LNCaP clone FGC (cell line): ENCODE measurements at regions not wholly inside any gene's neighbourhood (a gene's known extent, or its start where the extent isn't known, plus 50 kb on each side); places are given as distances from the start of the nearest gene placed in this dataset.

Experiments
- DNase-seq: peaks from one replicate; pipeline ENCODE4 v3.0.0-alpha.2; 2011; ENCODE audit warnings: low read depth
- H3K4me3 ChIP-seq: 2 replicates; pipeline ENCODE4 v1.5.1; 2011; ENCODE audit warnings: mild to moderate bottlenecking, low read depth, low read length, control low read depth
- TF ChIP-seq, protein P1 (sequence below): IDR thresholded peaks from 2 replicates; pipeline ENCODE4 v1.5.1; 2012; ENCODE audit warnings: mild to moderate bottlenecking; ENCODE audit not compliant: control insufficient read depth, insufficient read depth; ENCODE audit errors: extremely low read depth

GRCh38 chr20:7490288-7490687 is 450.0 kb downstream of the HAO1 start:
- no peak overlapping the region for H3K4me3 ChIP-seq
- TF ChIP-seq, protein P1, sequence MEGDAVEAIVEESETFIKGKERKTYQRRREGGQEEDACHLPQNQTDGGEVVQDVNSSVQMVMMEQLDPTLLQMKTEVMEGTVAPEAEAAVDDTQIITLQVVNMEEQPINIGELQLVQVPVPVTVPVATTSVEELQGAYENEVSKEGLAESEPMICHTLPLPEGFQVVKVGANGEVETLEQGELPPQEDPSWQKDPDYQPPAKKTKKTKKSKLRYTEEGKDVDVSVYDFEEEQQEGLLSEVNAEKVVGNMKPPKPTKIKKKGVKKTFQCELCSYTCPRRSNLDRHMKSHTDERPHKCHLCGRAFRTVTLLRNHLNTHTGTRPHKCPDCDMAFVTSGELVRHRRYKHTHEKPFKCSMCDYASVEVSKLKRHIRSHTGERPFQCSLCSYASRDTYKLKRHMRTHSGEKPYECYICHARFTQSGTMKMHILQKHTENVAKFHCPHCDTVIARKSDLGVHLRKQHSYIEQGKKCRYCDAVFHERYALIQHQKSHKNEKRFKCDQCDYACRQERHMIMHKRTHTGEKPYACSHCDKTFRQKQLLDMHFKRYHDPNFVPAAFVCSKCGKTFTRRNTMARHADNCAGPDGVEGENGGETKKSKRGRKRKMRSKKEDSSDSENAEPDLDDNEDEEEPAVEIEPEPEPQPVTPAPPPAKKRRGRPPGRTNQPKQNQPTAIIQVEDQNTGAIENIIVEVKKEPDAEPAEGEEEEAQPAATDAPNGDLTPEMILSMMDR = no peak
- no peak for DNase-seq

DNA sequence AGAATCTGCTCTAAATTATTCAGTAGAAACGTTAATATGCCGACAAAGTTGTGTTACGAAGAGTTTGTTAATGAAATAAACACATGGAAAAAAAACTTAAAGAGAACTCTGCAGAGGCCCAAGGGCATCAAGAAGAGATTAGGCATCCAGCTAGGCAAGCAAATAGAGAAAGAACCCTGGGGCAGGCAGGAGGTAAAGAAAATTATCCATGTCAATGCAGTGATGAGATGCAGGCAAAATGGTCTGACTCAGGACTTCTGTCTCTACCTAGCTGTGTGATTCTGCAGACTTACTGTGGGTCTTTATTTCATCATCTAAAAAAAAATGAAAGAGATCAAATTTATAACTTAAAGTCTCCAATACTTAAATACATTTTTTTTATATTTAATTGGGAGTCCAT is 448.0 kb downstream of the HAO1 start:
- DNase-seq = no peak
- no peak overlapping the region for H3K4me3 ChIP-seq
- TF ChIP-seq, protein P1 = no peak

DNA sequence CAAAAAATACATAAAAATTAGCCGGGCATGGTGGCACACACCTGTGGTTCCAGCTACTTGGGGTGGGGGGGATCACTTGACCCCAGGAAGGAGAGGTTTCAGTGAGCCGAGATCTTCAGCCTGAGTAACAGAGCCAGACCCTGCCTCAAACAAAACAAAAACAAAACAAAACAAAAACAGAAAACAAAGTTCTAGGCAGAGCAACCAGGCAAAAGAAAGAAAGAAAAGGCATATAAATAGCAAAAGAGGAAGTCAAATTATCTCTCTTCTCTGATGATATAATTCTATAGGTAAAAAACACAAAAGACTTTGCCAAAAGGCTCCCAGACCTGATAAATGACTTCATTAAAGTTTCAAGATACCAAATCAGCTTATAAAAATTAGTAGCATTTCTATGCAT is 446.9 kb downstream of the HAO1 start:
- TF ChIP-seq, protein P1 = no peak
- H3K4me3 ChIP-seq = no peak overlapping the region
- DNase-seq = no peak

DNA sequence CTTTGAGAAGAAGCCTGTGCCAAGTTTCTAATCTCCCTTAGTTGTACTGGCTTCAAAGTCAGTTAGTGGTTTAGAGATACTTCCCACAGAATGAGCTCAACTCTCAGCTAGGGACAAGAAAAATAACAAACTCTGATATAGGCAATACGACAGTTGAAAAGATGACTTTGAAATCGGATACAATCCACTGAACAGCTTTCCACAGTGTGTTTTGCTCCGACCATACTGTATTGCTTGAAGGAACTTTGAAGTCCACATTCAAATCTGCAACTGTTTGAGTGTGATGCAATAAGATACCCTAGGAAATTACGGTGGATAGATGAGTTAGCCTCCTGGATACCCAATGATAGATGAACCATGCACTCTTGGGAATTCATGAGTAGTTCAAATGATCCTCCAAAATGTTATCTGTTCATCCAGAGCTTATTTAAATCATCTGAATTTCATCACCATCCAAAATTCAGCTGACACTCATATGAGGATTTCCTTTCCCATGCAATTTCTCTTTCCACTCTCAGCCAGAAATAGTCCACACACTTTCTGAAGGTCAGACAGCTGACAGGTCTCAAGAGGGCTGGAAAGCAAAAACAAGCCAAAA is 443.8 kb downstream of the HAO1 start:
- TF ChIP-seq, protein P1 = no peak
- H3K4me3 ChIP-seq = no peak overlapping the region
- no peak for DNase-seq

DNA sequence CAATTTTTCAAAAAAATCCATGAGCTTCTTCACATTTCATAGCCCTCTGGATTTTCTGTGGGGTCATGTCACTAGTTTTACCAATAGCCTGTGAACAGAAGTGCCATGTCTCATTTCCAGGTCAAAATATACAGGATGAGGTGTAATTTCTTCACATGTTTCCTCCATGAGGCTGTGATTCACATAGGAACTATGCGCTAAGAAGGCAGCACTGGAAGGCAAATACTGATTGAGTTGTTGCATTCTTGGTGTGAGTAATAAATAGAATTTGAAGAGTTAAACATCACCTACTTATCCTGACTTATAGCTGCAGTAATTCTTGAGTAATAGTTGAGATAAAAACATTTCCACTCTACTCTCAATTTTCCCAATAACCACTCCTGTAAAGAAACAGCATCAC is 442.3 kb downstream of the HAO1 start:
- no peak overlapping the region for H3K4me3 ChIP-seq
- DNase-seq = no peak
- TF ChIP-seq, protein P1 = no peak

- no peak for DNase-seq
- TF ChIP-seq, protein P1 = no peak
- no peak overlapping the region for H3K4me3 ChIP-seq
Measured at GRCh38 chr20:7499201-7499600, 441.1 kb downstream of the HAO1 start.

DNA sequence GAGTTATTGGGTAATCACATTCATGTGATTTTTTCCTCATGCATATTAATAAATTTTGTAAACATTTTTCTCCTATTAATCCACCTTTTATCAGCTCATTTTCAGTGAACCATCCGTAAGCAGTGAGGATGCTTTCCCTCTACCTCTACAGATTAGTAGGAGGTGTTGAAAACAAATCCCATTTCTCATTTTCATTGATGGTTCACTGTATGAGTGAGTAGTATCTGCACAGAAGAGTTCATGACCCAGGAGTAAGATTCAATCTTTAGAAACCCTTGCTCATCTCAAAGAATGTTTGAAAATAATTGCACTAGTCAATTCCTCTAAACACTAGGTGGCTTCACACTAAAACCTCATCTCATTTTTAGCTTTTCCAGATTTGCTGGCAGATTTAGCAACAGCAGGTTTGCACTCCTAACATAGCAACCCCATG is 440.0 kb downstream of the HAO1 start:
- TF ChIP-seq, protein P1 = no peak
- DNase-seq = no peak

More for the DNA sequence above, 440.0 kb downstream of the HAO1 start:
- H3K4me3 ChIP-seq = no peak overlapping the region
